GM18499 (cell line): ENCODE measurements at regions not wholly inside any gene's neighbourhood (a gene's known extent, or its start where the extent isn't known, plus 50 kb on each side); places are given as distances from the start of the nearest gene placed in this dataset.
"Not testable (repeated sequence)": the region's sequence is repeated elsewhere in the genome, so short reads cannot be mapped to it uniquely, and the experiment has no call there.

Experiments
- ATAC-seq: cut with Tn5 transposase; IDR thresholded peaks from one replicate; pipeline ENCODE4 v1.9.1; 2021; ENCODE audit warnings: moderate number of reproducible peaks; ENCODE audit not compliant: insufficient read depth, unreplicated experiment

GRCh38 chr13:61358599-61358998, 57.0 kb downstream of the PCDH20 start:
- ATAC-seq: no peak

- no peak for ATAC-seq
These were observed 65.3 kb downstream of the PCDH20 start for GRCh38 chr13:61350341-61350740.

GRCh38 chr13:61339054-61339621, 76.5 kb downstream of the PCDH20 start:
- ATAC-seq: no peak

- no peak for ATAC-seq
These were observed 99.0 kb downstream of the PCDH20 start for GRCh38 chr13:61316647-61317046.

- no peak for ATAC-seq
These were observed 121.0 kb downstream of the PCDH20 start for GRCh38 chr13:61294467-61295191.

GRCh38 chr13:61286148-61286745, 129.4 kb downstream of the PCDH20 start:
- ATAC-seq: no peak

- ATAC-seq: no peak
These were observed 137.9 kb downstream of the PCDH20 start for GRCh38 chr13:61277586-61278276.

GRCh38 chr13:61277088-61277487, 138.6 kb downstream of the PCDH20 start:
- no peak for ATAC-seq

- ATAC-seq: no peak
These were observed 139.2 kb downstream of the PCDH20 start for GRCh38 chr13:61276401-61276800.

GRCh38 chr13:61275736-61276135, 139.9 kb downstream of the PCDH20 start:
- ATAC-seq: no peak

GRCh38 chr13:61275251-61275650, 140.4 kb downstream of the PCDH20 start:
- ATAC-seq: no peak

GRCh38 chr13:61266896-61267295, 148.8 kb downstream of the PCDH20 start:
- ATAC-seq: not testable (repeated sequence)

- no peak for ATAC-seq
These were observed 153.7 kb downstream of the PCDH20 start for GRCh38 chr13:61261746-61262472.

GRCh38 chr13:61258185-61258584, 157.5 kb downstream of the PCDH20 start:
- ATAC-seq: no peak

- ATAC-seq: no peak
These were observed 160.4 kb downstream of the PCDH20 start for GRCh38 chr13:61255040-61255796.

- ATAC-seq: no peak
These were observed 162.4 kb downstream of the PCDH20 start for GRCh38 chr13:61253105-61253877.

GRCh38 chr13:61252213-61252612, 163.4 kb downstream of the PCDH20 start:
- ATAC-seq: no peak

- no peak for ATAC-seq
These were observed 168.3 kb downstream of the PCDH20 start for GRCh38 chr13:61247149-61247936.
